H1 (cell line): ENCODE measurements at regions not wholly inside any gene's neighbourhood (a gene's known extent, or its start where the extent isn't known, plus 50 kb on each side); places are given as distances from the start of the nearest gene placed in this dataset.

Experiments
- CTCF ChIA-PET: fragments of 300-600 bp; sonication (Branson Sonifier 250); formaldehyde crosslinking; loops from one replicate; lab custom pipeline; 2021; ENCODE audit not compliant: partially characterized antibody; lab: Charles Lee
- POLR2A ChIA-PET: fragments of 300-600 bp; sonication (Branson Sonifier 250); formaldehyde crosslinking; loops from one replicate; lab custom pipeline; 2021; ENCODE audit warnings: inconsistent platforms; ENCODE audit not compliant: partially characterized antibody; lab: Charles Lee
- DNase-seq, 2 experiments: peaks; one replicate each; pipeline versions ENCODE4 v3.0.0 to v3.0.0-alpha.2; 2010 to 2022; ENCODE audit warnings: low spot score in 2 of 2, low read depth in 1 of 2, mixed read lengths in 1 of 2
- FAIRE-seq: peaks from 2 replicates; lab custom pipeline; 2011; peaks lifted over from hg19 to GRCh38; lab: Jason Lieb, UNC
- H2AFZ ChIP-seq: 2 replicates; pipeline ENCODE4 v1.8.1; 2012; ENCODE audit warnings: low read length, inconsistent platforms
- H2AK5ac ChIP-seq: 2 replicates; pipeline ENCODE4 v1.6.1; 2013; ENCODE audit warnings: low read depth, low read length
- H2BK120ac ChIP-seq: replicated peaks from 2 replicates; pipeline ENCODE3; 2013; ENCODE audit warnings: low read depth, low read length, inconsistent platforms
- H2BK12ac ChIP-seq: 2 replicates; pipeline ENCODE4 v1.6.1; 2013; ENCODE audit warnings: low read depth, low read length
- H2BK15ac ChIP-seq: 2 replicates; pipeline ENCODE4 v1.6.1; 2013; ENCODE audit warnings: low read length
- H2BK20ac ChIP-seq: 2 replicates; pipeline ENCODE4 v1.6.1; 2013; ENCODE audit warnings: low read length
- H2BK5ac ChIP-seq: 2 replicates; pipeline ENCODE4 v1.6.1; 2013; ENCODE audit warnings: low read depth, low read length
- H3K14ac ChIP-seq: 2 replicates; pipeline ENCODE4 v1.6.1; 2013; ENCODE audit warnings: inconsistent platforms; ENCODE audit not compliant: insufficient read length
- H3K18ac ChIP-seq: 2 replicates; pipeline ENCODE4 v1.6.1; 2013; ENCODE audit warnings: low read length; ENCODE audit errors: extremely low read depth
- H3K23ac ChIP-seq: 2 replicates; pipeline ENCODE4 v1.6.1; 2013; ENCODE audit warnings: inconsistent platforms; ENCODE audit not compliant: insufficient read length
- H3K23me2 ChIP-seq: 2 replicates; pipeline ENCODE4 v1.6.1; 2013; ENCODE audit warnings: low read depth, low read length
- H3K27ac ChIP-seq: 2 replicates; pipeline ENCODE4 v1.6.1; 2011; ENCODE audit warnings: low read depth, low read length, inconsistent platforms
- H3K27me3 ChIP-seq, 4 experiments: replicated peaks in 1 of 4; 1 replicate in 1 of 4; 2 replicates in 3 of 4; pipeline versions ENCODE4 v1.6.1 to v1.8.1; 2011 to 2013; ENCODE audit warnings: low read length in 3 of 4, mild to moderate bottlenecking in 3 of 4, inconsistent platforms in 2 of 4, mixed read lengths in 2 of 4, moderate library complexity in 1 of 4; ENCODE audit not compliant: control insufficient read depth in 3 of 4, insufficient read depth in 3 of 4; ENCODE audit errors: extremely low read depth in 1 of 4
- H3K36me3 ChIP-seq, 4 experiments: 2 replicates each; pipeline versions ENCODE4 v1.6.1 to v1.8.1; 2011 to 2013; ENCODE audit warnings: mild to moderate bottlenecking in 4 of 4, low read length in 3 of 4, moderate library complexity in 2 of 4, control low read depth in 1 of 4, inconsistent platforms in 1 of 4; ENCODE audit not compliant: insufficient read depth in 4 of 4, control insufficient read depth in 2 of 4
- H3K4ac ChIP-seq: replicated peaks from 2 replicates; pipeline ENCODE3; 2013; ENCODE audit warnings: low read length, low read depth, mixed read lengths, inconsistent platforms; ENCODE audit not compliant: insufficient read length
- H3K4me1 ChIP-seq, 4 experiments: replicated peaks in 1 of 4; 1 replicate in 1 of 4; 2 replicates in 3 of 4; pipeline versions ENCODE4 v1.6.1 to v1.8.1; 2011 to 2013; ENCODE audit warnings: low read length in 3 of 4, inconsistent platforms in 2 of 4, mixed read lengths in 1 of 4; ENCODE audit not compliant: insufficient read depth in 4 of 4, control insufficient read depth in 3 of 4
- H3K4me2 ChIP-seq, 2 experiments: 2 replicates each; pipeline versions ENCODE4 v1.6.1 to v1.8.1; 2011 to 2013; ENCODE audit warnings: low read depth in 2 of 2, low read length in 2 of 2, control low read depth in 1 of 2, inconsistent platforms in 1 of 2, mild to moderate bottlenecking in 1 of 2; ENCODE audit not compliant: insufficient read depth in 1 of 2
- H3K4me3 ChIP-seq, 4 experiments: fragments of 200-600, 300-600 bp in 1 of 4; sonication (generic), shearing (Covaris generic), sonication (Bioruptor Twin) in 1 of 4; 2 replicates each; pipeline versions ENCODE4 v1.5.1 to v1.8.1; 2011 to 2016; ENCODE audit warnings: low read length in 4 of 4, low read depth in 3 of 4, control low read depth in 2 of 4, inconsistent platforms in 2 of 4, mild to moderate bottlenecking in 2 of 4, mixed read lengths in 1 of 4, moderate library complexity in 1 of 4; ENCODE audit not compliant: insufficient read depth in 2 of 4; ENCODE audit errors: extremely low read depth in 1 of 4
- H3K56ac ChIP-seq: replicated peaks from 2 replicates; pipeline ENCODE3; 2013; ENCODE audit warnings: low read depth, mild to moderate bottlenecking, mixed read lengths, low read length, inconsistent platforms; ENCODE audit not compliant: insufficient read length
- H3K79me1 ChIP-seq: 2 replicates; pipeline ENCODE4 v1.6.1; 2013; ENCODE audit warnings: low read depth, low read length, control low read depth
- H3K79me2 ChIP-seq, 2 experiments: 2 replicates each; pipeline versions ENCODE4 v1.6.1 to v1.8.1; 2012 to 2013; ENCODE audit warnings: low read length in 2 of 2, mild to moderate bottlenecking in 2 of 2, inconsistent platforms in 1 of 2; ENCODE audit not compliant: insufficient read depth in 2 of 2, control insufficient read depth in 1 of 2
- H3K9ac ChIP-seq, 4 experiments: replicated peaks in 1 of 4; 1 replicate in 1 of 4; 2 replicates in 3 of 4; pipeline versions ENCODE4 v1.6.1 to v1.8.1; 2011 to 2013; ENCODE audit warnings: low read depth in 3 of 4, low read length in 3 of 4, control low read depth in 2 of 4, mild to moderate bottlenecking in 2 of 4, moderate library complexity in 2 of 4, inconsistent platforms in 1 of 4; ENCODE audit errors: extremely low read depth in 1 of 4
- H3K9me3 ChIP-seq, 2 experiments: 2 replicates each; pipeline versions ENCODE4 v1.6.1 to v1.8.1; 2012 to 2013; ENCODE audit warnings: mild to moderate bottlenecking in 2 of 2, moderate library complexity in 2 of 2, control low read depth in 1 of 2, inconsistent platforms in 1 of 2, low read depth in 1 of 2, low read length in 1 of 2, mixed read lengths in 1 of 2; ENCODE audit not compliant: insufficient read depth in 2 of 2
- H4K20me1 ChIP-seq, 2 experiments: replicated peaks in 1 of 2; 2 replicates each; pipeline versions ENCODE3 to v1.8.1; 2011 to 2013; ENCODE audit warnings: inconsistent platforms in 2 of 2, low read length in 2 of 2, mild to moderate bottlenecking in 1 of 2; ENCODE audit not compliant: insufficient read depth in 2 of 2, control insufficient read depth in 1 of 2
- H4K5ac ChIP-seq: 2 replicates; pipeline ENCODE4 v1.6.1; 2013; ENCODE audit warnings: low read length, low read depth, mixed read lengths, inconsistent platforms; ENCODE audit not compliant: insufficient read length
- H4K8ac ChIP-seq: 2 replicates; pipeline ENCODE4 v1.8.0; 2013; ENCODE audit warnings: mild to moderate bottlenecking, moderate library complexity, low read length, inconsistent platforms; ENCODE audit not compliant: insufficient read depth; ENCODE audit errors: extremely low read depth
- H4K91ac ChIP-seq: replicated peaks from 2 replicates; pipeline ENCODE3; 2013; ENCODE audit warnings: low read length, mixed read lengths, inconsistent platforms; ENCODE audit not compliant: insufficient read length
- BCL11A ChIP-seq, 2 experiments: IDR thresholded peaks; one replicate each; pipeline ENCODE4 v1.6.1; 2011; ENCODE audit warnings: low read depth in 2 of 2, low read length in 2 of 2, mild to moderate bottlenecking in 2 of 2
- CHD1 ChIP-seq: IDR thresholded peaks from 2 replicates; pipeline ENCODE4 v1.6.1; 2012; ENCODE audit warnings: low read depth, low read length, improper control_type of control experiment
- CTBP2 ChIP-seq: IDR thresholded peaks from 2 replicates; pipeline ENCODE4 v1.7.0; 2011; ENCODE audit warnings: borderline replicate concordance, mild to moderate bottlenecking, moderate library complexity, mixed read lengths, low read length; ENCODE audit not compliant: insufficient read depth, insufficient read length
- EGR1 ChIP-seq: IDR thresholded peaks from 2 replicates; pipeline ENCODE4 v1.6.1; 2011; ENCODE audit warnings: low read depth, low read length, borderline replicate concordance
- FOSL1 ChIP-seq: IDR thresholded peaks from 2 replicates; pipeline ENCODE4 v1.6.1; 2011; ENCODE audit warnings: mild to moderate bottlenecking, low read depth, low read length, moderate library complexity; ENCODE audit not compliant: insufficient read depth
- HDAC2 ChIP-seq, 2 experiments: fragments of 300-600 bp in 1 of 2; sonication (generic) in 1 of 2; IDR thresholded peaks; 2 replicates each; pipeline ENCODE4 v1.6.1; 2011 to 2012; ENCODE audit warnings: low read depth in 2 of 2, low read length in 2 of 2, mild to moderate bottlenecking in 2 of 2, moderate library complexity in 2 of 2, borderline replicate concordance in 1 of 2, inconsistent platforms in 1 of 2
- JUND ChIP-seq: IDR thresholded peaks from 2 replicates; pipeline ENCODE4 v1.6.1; 2011; ENCODE audit warnings: mild to moderate bottlenecking, improper control_type of control experiment, low read length
- PHF8 ChIP-seq: fragments of 200-600 bp; sonication (generic); conservative IDR thresholded peaks from 2 replicates; pipeline ENCODE4 v1.7.1; 2012; ENCODE audit warnings: low read depth, mild to moderate bottlenecking, inconsistent platforms, low read length, moderate library complexity
- POU5F1 ChIP-seq: IDR thresholded peaks from 2 replicates; pipeline ENCODE4 v1.6.1; 2011; ENCODE audit warnings: low read depth, mild to moderate bottlenecking, low read length, moderate library complexity
- SRF ChIP-seq: IDR thresholded peaks from 2 replicates; pipeline ENCODE4 v1.6.1; 2011; ENCODE audit warnings: mild to moderate bottlenecking, low read depth, low read length, moderate library complexity
- TCF12 ChIP-seq: IDR thresholded peaks from 2 replicates; pipeline ENCODE4 v1.6.1; 2011; ENCODE audit warnings: low read depth, mild to moderate bottlenecking, low read length
- YY1 ChIP-seq: IDR thresholded peaks from 2 replicates; pipeline ENCODE4 v1.6.1; 2011; ENCODE audit warnings: low read depth, mild to moderate bottlenecking, low read length
- WGBS, 2 experiments: shearing (Covaris generic) in 1 of 2; methylation state at CpG; one replicate each; pipeline versions ENCODE4 v1.1.6 to v1.1.7; 2013 to 2015; ENCODE audit warnings: low lambda C conversion rate in 2 of 2, mixed read lengths in 2 of 2, inconsistent platforms in 1 of 2, low coverage in 1 of 2, missing lambda C conversion rate in 1 of 2; ENCODE audit not compliant: insufficient replicate concordance in 2 of 2, insufficient coverage in 1 of 2, insufficient read length in 1 of 2; ENCODE audit errors: extremely low coverage in 1 of 2, missing lambda C conversion rate in 1 of 2; 5-methylcytosine and 5-hydroxymethylcytosine counted together
- TF ChIP-seq, protein P1 (sequence below): IDR thresholded peaks from 2 replicates; pipeline ENCODE4 v1.6.1; 2012; ENCODE audit warnings: inconsistent platforms
- TF ChIP-seq, protein P2 (sequence below): IDR thresholded peaks from 2 replicates; pipeline ENCODE4 v1.6.1; 2012; ENCODE audit warnings: inconsistent platforms

DNA sequence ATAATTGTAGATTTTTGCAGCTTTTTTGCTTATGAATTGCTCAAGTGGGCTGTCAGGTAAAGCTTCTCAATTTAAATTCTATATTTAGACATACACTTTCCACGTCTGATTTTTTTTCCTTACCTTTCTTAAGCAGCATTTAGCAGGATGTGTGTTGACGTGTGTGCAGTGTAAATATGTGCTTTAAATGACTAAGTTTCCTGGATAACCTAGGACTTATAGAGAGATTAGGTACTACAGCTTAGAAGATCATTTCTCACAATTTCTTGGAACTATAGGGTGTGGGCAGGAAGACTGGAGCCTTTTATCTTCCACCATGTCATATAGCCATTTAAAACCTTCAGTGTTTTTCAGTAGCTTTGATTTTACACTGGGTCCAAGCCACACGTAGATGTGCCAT is 263.5 kb downstream of the NOVA1 start:
- Histone ChIP-seq H2AFZ (no peak overlapping the region), H4K8ac (no peak overlapping the region), H3K79me2 (no peaks in the 10 kb centered on the region), H3K14ac (no peak overlapping the region), H4K91ac (no peak overlapping the region), H3K18ac (no peak overlapping the region), H4K5ac (no peak overlapping the region), H3K23ac (no peak overlapping the region), H2BK20ac (no peak overlapping the region), H2BK120ac (no peak overlapping the region), H3K27me3 (no peaks in the 10 kb centered on the region), H3K4me1 (no peaks in the 10 kb centered on the region), H2AK5ac (no peak overlapping the region), H3K56ac (no peak overlapping the region), H3K9me3 (no peaks in the 10 kb centered on the region), H3K27ac (no peak overlapping the region), H2BK15ac (no peak overlapping the region), H3K4me3 (no peak overlapping the region), H2BK12ac (no peak overlapping the region), H4K20me1 (no peaks in the 10 kb centered on the region), H3K36me3 (no peaks in the 10 kb centered on the region), H3K4ac (no peak overlapping the region), H3K4me2 (no peak overlapping the region), H3K9ac (no peak overlapping the region), H3K23me2 (no peaks in the 10 kb centered on the region), H3K79me1 (no peaks in the 10 kb centered on the region), H2BK5ac (no peak overlapping the region)
- no peak for FAIRE-seq
- ChIA-PET CTCF (no interaction called here), POLR2A (no interaction called here)
- no peak for DNase-seq
- 91% methylated on average over 3 of the region's 3 CpGs; no CpG with 5 or more reads in 1 of the 2 experiments for WGBS, 2 experiments
- no peak for TF ChIP-seq TCF12
- no peak for TF ChIP-seq FOSL1
- TF ChIP-seq SRF = no peak
- no peak for TF ChIP-seq BCL11A (IDR thresholded peaks at IDR 0.05; ENCODE audit: low read depth in 2 of 2, low read length in 2 of 2)
- TF ChIP-seq CTBP2 = no peak
- TF ChIP-seq CHD1 = no peak
- TF ChIP-seq PHF8 = no peak
- no peak for TF ChIP-seq EGR1
- TF ChIP-seq, protein P1, sequence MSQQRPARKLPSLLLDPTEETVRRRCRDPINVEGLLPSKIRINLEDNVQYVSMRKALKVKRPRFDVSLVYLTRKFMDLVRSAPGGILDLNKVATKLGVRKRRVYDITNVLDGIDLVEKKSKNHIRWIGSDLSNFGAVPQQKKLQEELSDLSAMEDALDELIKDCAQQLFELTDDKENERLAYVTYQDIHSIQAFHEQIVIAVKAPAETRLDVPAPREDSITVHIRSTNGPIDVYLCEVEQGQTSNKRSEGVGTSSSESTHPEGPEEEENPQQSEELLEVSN = no peak
- TF ChIP-seq POU5F1 = no peak
- no peak for TF ChIP-seq JUND
- TF ChIP-seq YY1 = no peak
- TF ChIP-seq HDAC2 (IDR thresholded peaks at IDR 0.05; ENCODE audit: borderline replicate concordance in 1 of 2, low read depth in 2 of 2, low read length in 2 of 2) = no peak
- TF ChIP-seq, protein P2, sequence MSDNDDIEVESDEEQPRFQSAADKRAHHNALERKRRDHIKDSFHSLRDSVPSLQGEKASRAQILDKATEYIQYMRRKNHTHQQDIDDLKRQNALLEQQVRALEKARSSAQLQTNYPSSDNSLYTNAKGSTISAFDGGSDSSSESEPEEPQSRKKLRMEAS = no peak
